Limb (tissue), 2 donors: ENCODE measurements at regions not wholly inside any gene's neighbourhood (a gene's known extent, or its start where the extent isn't known, plus 50 kb on each side); places are given as distances from the start of the nearest gene placed in this dataset.
A peak's percentile ranks its signal among the peaks of the same experiment; 100 is the strongest.

Experiments
- DNase-seq, 2 donors: peaks; one replicate each; pipeline ENCODE4 v3.0.0-alpha.2; 2016; ENCODE audit errors: extremely low spot score in 2 of 2

DNA sequence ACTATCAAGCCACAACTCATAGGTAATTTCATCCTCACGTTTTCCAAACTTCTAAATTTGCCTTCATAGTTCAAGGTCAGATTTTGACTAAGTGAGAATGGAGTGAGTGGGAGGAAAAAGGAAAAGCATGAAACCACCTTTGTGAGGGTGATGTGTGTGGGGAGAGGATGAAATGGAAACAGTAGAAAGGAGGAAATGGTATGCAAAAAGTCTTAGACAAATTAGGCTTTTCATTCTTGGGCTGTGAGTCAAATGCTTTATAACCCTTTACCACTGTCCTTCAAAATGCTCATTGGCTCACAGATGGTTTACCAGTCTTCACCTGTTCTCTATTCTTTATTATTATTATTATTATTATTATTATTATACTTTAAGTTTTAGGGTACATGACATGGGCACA is 127.2 kb downstream of the RAP2A start:
- no peak for DNase-seq

- DNase-seq, result no peak
Observed at GRCh38 chr13:97562962-97563361, 129.0 kb downstream of the RAP2A start.

DNA sequence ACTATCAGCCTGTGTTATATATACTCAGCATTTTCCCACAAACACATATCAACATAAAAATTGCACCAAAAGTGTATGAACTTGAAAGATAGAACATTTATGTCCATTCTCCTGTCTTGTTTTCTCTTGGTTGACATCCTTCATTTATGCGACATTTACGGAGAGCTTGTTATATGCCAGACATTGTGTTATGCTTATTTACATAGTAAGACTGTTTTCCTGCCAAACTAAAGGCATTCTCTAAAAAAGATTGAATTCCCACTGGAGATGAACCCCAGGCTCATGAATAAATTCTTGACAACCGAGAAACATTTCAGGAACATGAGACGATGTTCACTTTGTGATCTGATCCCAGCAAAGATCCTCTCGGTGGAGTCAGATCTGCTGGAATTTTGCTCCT is 131.0 kb downstream of the RAP2A start:
- DNase-seq, result no peak

- DNase-seq, result no peak
Observed at GRCh38 chr13:97565906-97566305, 131.9 kb downstream of the RAP2A start.

GRCh38 chr13:97566907-97567306 is 132.9 kb downstream of the RAP2A start:
- no peak for DNase-seq

DNA sequence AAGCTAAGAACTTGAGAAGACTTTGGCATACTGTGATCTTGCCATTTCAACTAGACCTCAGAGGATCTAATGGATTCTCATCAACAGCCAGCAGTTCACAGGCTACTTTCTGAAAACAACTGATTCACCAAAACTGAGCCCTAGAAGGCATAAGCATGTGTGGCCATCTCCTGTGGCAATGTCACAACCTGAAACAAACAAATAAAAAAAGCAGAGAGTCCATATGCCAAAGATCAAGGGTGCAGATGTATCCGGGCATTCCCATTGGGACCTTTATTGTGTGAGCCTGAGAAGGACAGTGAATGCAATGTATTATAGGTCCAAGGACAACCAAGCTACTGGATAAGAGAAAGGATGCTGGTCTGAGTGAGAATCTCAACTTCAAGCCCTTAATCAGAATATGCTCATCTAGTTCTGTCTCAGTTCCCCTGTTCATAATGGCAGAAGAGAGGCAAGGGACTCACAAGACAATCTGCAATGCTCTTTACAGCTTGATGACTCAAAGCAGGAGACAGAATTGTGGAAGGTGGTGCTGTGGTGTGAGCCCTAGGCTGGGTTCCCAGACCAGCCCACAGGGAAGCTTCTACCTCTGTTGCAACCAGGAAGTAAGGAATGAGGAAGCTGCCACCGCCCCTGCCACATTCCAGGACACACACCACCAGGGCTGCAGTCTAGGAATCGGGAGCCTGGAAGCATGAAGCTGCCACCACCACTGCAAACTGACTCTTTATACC is 133.7 kb downstream of the RAP2A start:
- no peak for DNase-seq

GRCh38 chr13:97568850-97569249 is 134.9 kb downstream of the RAP2A start:
- no peak for DNase-seq

DNA sequence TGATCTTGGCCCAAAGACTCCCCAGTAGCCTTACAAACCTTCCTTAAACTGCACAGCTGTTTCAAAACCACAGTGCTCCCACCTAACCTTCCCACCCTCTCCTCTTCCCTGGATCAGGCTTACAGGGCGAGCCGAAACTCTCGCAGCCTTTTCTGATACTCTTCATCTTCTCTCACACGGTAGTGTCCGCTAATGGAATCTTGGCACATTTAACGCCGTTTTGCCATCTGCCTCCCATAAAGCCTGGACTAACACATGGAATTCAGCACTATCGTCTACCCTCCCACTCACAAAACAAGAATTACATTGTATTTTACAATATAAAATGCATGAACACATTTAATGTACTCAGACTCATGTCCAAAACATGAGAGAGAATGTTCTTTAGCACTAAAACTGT is 135.9 kb downstream of the RAP2A start:
- peak in 1 of 2 donors; percentile 19 for DNase-seq

GRCh38 chr13:97570442-97570841 is 136.5 kb downstream of the RAP2A start:
- DNase-seq, result no peak

GRCh38 chr13:97573011-97573410 is 139.0 kb downstream of the RAP2A start:
- no peak for DNase-seq

DNA sequence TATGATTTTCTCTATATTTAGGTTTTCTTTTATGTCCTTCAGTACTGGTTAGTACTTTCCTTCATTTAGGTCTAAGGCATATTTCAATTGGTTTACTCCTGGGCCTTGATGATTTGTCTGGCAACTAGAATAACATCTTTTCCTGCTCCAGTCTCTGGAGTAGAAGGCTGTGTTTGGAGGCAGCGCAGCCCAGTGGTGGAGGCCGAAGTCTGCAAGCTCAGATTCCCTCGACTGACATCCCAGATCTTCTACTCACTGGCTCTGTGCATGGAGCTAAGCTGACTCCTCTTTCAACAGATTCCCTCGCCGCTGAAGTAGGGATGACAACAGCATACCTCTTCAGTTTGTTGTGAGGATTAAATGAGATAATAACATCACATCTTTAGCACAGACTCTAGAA is 141.0 kb downstream of the RAP2A start:
- DNase-seq, result no peak

DNA sequence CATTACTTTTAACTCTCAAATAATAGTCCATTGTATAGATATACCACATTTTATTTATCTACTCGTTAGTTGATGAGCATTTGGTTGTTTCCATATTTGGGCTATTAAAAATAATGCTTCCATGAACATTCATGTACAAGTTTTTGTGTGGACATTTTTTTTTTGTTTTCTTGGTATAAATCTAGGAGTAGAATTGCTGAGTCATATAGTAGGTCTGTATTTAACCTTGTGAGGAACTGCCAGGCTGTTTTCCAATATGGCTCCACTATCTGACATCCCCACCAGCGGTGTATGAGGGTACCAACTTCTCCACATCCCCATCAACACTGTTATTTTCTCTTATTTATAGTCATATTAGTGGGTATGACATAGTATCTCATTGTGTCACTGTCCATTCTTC is 143.1 kb downstream of the RAP2A start:
- DNase-seq, result no peak

DNA sequence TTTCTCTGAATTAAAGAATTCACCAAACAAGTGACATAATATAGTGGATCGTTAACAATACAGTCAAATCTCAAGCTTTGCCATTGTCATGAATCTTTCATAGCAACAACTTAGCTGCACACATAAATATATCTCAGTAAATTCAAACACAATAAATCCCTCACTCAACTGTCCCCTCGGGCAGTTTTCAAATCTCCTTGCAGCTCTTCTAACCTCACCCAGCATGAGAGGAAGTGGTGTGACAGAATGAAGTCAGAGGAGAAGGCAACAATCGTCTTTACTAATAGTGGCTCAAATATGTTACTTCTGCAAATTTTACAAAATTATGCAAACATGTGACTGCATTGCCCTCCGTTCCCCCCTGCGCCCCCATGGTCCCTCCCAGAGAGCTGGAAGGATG is 148.2 kb downstream of the RAP2A start:
- DNase-seq, result no peak

DNA sequence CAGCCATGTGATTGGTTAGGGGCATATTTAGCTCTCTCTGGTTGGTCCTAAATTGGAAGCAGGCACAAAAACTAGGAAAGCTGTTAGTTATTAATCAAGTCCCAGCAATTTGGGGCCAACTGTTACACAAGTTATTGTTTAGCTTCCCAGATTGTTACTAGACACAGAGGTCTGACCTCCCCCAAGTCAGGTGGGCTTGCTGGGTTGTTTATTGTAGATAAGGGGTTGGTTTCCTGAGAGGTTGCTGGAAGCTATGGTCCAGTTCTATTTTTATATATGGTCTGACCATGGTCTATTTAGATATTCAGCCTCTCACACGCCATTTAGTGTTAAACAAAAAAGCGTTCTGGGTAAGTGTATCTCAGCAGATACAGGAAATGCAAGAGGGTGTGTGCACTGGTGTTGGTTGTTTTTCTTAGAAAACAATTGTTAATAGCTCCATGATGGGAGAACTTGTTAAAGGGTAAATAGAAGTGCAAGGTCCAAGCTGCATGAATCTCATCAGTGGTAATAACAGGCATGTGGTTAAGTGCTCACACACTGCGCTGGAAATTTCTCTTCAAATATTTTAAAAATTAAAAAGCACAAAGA is 150.0 kb downstream of the RAP2A start:
- DNase-seq, result no peak

- no peak for DNase-seq
Observed at GRCh38 chr13:97586941-97587340, 153.0 kb downstream of the RAP2A start.

GRCh38 chr13:97588993-97589392 is 155.0 kb downstream of the RAP2A start:
- DNase-seq, result no peak

DNA sequence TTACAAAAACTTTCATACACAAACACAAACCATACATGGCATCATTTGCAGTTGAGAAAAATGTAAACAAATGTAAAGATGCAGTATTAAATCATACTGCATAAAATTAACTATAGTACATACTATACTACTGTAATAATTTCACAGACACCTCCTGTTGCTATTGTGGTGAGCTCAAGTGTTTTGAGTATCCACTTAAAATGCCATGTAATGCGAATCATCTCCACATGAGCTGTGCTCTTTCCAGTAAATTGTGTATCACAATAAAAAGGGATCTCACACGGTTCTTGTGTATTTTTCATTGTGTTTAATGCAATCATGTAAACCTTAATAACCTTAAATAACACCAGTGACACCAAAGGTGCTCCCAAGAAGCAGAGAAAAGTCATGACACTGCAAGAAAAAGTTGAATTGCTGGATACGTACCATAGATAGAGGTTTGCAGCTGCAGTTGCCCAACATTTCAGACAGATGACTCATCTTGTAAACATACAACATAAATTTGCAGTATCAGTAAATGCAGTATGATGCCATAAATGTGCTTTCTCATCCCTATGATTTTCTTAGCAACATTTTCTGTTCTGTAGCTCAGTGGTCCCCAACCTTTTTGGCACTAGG is 166.6 kb downstream of the RAP2A start:
- DNase-seq, result no peak

DNA sequence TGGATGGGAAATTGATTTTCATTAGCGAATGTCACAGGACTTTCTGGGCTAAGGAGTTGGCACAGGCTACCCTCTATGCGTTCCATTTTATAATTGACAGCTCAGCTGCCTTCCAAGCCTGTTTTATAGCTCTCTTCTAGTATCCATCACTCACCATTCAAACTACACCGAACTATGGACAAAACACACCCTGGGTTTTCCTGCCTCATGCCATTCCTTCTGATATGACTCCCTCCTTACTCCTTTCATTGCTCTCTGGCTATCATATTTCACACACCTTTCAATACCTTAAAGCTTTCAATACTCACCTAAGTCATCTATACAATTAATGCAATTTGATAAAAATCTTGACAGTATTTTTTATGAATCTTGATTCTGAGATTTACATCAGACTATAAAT is 181.3 kb downstream of the RAP2A start:
- DNase-seq, result no peak

GRCh38 chr13:97616385-97616784 is 182.4 kb downstream of the RAP2A start:
- DNase-seq, result no peak

DNA sequence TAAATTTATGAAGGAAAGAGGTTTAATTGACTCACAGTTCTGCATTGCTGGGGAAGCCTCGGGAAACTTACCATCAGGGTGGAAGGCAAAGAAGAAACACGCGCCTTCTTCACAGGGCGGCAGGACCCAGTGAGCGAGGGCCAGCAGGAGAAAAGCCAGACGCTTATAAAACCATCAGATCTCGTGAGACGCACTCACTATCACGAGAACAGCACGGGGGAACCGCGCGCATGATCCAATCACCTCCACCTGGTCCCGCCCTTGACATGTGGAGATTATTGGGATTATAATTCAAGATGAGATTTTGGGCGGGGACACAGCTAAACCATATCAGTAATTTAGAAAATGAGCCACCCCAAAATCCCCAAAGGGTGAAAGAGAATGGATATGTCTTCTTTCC is 187.1 kb downstream of the RAP2A start:
- no peak for DNase-seq

DNA sequence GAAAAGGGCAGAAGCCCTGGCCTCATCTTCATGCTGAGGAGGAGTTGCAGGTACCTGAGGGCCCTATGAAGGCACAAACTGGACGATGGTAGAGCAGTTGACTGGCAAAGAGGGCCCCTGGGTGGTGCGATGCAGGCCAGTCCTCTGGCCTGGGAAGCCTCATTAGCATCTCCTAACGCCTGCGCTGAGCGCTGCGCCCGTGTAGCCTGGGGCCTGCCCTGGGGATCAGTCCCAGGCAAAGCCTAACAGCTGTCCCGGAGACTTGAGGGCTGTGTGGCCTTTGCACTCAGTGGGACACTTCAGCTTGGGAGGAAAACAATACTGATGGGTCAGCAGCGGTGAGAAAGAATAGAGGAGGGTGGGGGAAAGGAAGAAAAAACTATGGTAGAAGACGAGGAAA is 187.7 kb downstream of the RAP2A start:
- no peak for DNase-seq

DNA sequence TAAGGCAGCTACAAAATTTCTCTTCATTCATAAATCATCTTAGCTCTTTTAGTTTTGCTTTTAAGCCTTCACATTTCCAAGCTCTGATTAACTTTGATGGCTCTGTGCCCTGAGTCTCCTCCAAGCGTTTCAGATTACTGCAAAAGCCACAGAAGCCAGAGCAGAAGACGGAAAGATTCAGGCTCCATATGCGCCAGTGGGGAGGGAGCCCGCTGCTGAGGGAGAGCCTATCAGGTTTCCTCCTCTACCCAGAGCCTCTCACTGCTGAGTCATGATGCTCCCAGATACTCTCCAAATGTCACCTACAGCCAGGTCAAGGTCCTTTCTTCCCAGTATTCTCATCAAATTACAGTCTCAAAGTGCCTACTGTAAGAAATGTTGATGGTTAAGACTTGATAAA is 193.6 kb downstream of the RAP2A start:
- DNase-seq, result peak; percentile 62 to 81
